ENCODE measurements at regions not wholly inside any gene's neighbourhood (a gene's known extent, or its start where the extent isn't known, plus 50 kb on each side); places are given as distances from the start of the nearest gene placed in this dataset.

- H3K27me3 ChIP-seq (ENCODE audit: control insufficient read depth in 3 of 3, insufficient read depth in 3 of 3, low read length in 3 of 3) = no peaks in the 10 kb centered on the region
- no peak overlapping the region for H3K27ac ChIP-seq (ENCODE audit: low read depth, low read length)
- no peaks in the 10 kb centered on the region for H3K36me3 ChIP-seq (ENCODE audit: control insufficient read depth in 3 of 3, insufficient read depth in 3 of 3, low read length in 3 of 3)
- no peak overlapping the region for H3K4me3 ChIP-seq (ENCODE audit: low read length in 3 of 3)
- no peaks in the 10 kb centered on the region for H3K9me3 ChIP-seq (ENCODE audit: control insufficient read depth in 3 of 3, low read length in 3 of 3)
- H3K4me1 ChIP-seq (ENCODE audit: control insufficient read depth in 3 of 3, insufficient read depth in 3 of 3, low read length in 3 of 3) = no peaks in the 10 kb centered on the region
- H3K9ac ChIP-seq (ENCODE audit: low read depth in 1 of 3, low read length in 3 of 3) = no peak overlapping the region
These were observed 125.6 kb upstream of the TSLP start for GRCh38 chr5:110945874-110946436.

GRCh38 chr5:110951373-110951791, 120.1 kb upstream of the TSLP start:
- H3K36me3 ChIP-seq (ENCODE audit: control insufficient read depth in 3 of 3, insufficient read depth in 3 of 3, low read length in 3 of 3) = no peaks in the 10 kb centered on the region
- no peaks in the 10 kb centered on the region for H3K9me3 ChIP-seq (ENCODE audit: control insufficient read depth in 3 of 3, low read length in 3 of 3)
- no peaks in the 10 kb centered on the region for H3K4me1 ChIP-seq (ENCODE audit: control insufficient read depth in 3 of 3, insufficient read depth in 3 of 3, low read length in 3 of 3)

GRCh38 chr5:110956280-110956912, 115.1 kb upstream of the TSLP start:
- H3K27ac ChIP-seq (ENCODE audit: low read depth, low read length) = no peak overlapping the region
- no peak overlapping the region for H3K9ac ChIP-seq (ENCODE audit: low read depth in 1 of 3, low read length in 3 of 3)
- H3K4me1 ChIP-seq (ENCODE audit: control insufficient read depth in 3 of 3, insufficient read depth in 3 of 3, low read length in 3 of 3) = no peaks in the 10 kb centered on the region
- no peaks in the 10 kb centered on the region for H3K9me3 ChIP-seq (ENCODE audit: control insufficient read depth in 3 of 3, low read length in 3 of 3)
- no peaks in the 10 kb centered on the region for H3K36me3 ChIP-seq (ENCODE audit: control insufficient read depth in 3 of 3, insufficient read depth in 3 of 3, low read length in 3 of 3)
- no peaks in the 10 kb centered on the region for H3K27me3 ChIP-seq (ENCODE audit: control insufficient read depth in 3 of 3, insufficient read depth in 3 of 3, low read length in 3 of 3)
- H3K4me3 ChIP-seq (ENCODE audit: low read length in 3 of 3) = no peak overlapping the region

More at GRCh38 chr5:110951373-110951791, 120.1 kb upstream of the TSLP start:
- Histone ChIP-seq H3K4me3 (ENCODE audit: low read length in 3 of 3) (no peak overlapping the region), H3K9ac (ENCODE audit: low read depth in 1 of 3, low read length in 3 of 3) (no peak overlapping the region), H3K27me3 (ENCODE audit: control insufficient read depth in 3 of 3, insufficient read depth in 3 of 3, low read length in 3 of 3) (no peaks in the 10 kb centered on the region), H3K27ac (ENCODE audit: low read depth, low read length) (no peak overlapping the region)

- Histone ChIP-seq H3K9ac (ENCODE audit: low read depth in 1 of 3, low read length in 3 of 3) (no peak overlapping the region), H3K9me3 (ENCODE audit: control insufficient read depth in 3 of 3, low read length in 3 of 3) (no peaks in the 10 kb centered on the region), H3K27me3 (ENCODE audit: control insufficient read depth in 3 of 3, insufficient read depth in 3 of 3, low read length in 3 of 3) (no peaks in the 10 kb centered on the region), H3K27ac (ENCODE audit: low read depth, low read length) (no peak overlapping the region), H3K36me3 (ENCODE audit: control insufficient read depth in 3 of 3, insufficient read depth in 3 of 3, low read length in 3 of 3) (no peaks in the 10 kb centered on the region), H3K4me3 (ENCODE audit: low read length in 3 of 3) (no peak overlapping the region), H3K4me1 (ENCODE audit: control insufficient read depth in 3 of 3, insufficient read depth in 3 of 3, low read length in 3 of 3) (no peaks in the 10 kb centered on the region)
These were observed 114.3 kb upstream of the TSLP start for GRCh38 chr5:110956913-110957813.

GRCh38 chr5:110957934-110958333, 113.6 kb upstream of the TSLP start:
- H3K9me3 ChIP-seq (ENCODE audit: control insufficient read depth in 3 of 3, low read length in 3 of 3) = no peaks in the 10 kb centered on the region
- no peaks in the 10 kb centered on the region for H3K36me3 ChIP-seq (ENCODE audit: control insufficient read depth in 3 of 3, insufficient read depth in 3 of 3, low read length in 3 of 3)
- no peak overlapping the region for H3K27ac ChIP-seq (ENCODE audit: low read depth, low read length)
- H3K4me1 ChIP-seq (ENCODE audit: control insufficient read depth in 3 of 3, insufficient read depth in 3 of 3, low read length in 3 of 3) = no peaks in the 10 kb centered on the region
- H3K27me3 ChIP-seq (ENCODE audit: control insufficient read depth in 3 of 3, insufficient read depth in 3 of 3, low read length in 3 of 3) = no peaks in the 10 kb centered on the region
- no peak overlapping the region for H3K9ac ChIP-seq (ENCODE audit: low read depth in 1 of 3, low read length in 3 of 3)
- no peak overlapping the region for H3K4me3 ChIP-seq (ENCODE audit: low read length in 3 of 3)

GRCh38 chr5:110963495-110963894, 108.0 kb upstream of the TSLP start:
- Histone ChIP-seq H3K4me1 (ENCODE audit: control insufficient read depth in 3 of 3, insufficient read depth in 3 of 3, low read length in 3 of 3) (no peaks in the 10 kb centered on the region), H3K36me3 (ENCODE audit: control insufficient read depth in 3 of 3, insufficient read depth in 3 of 3, low read length in 3 of 3) (no peaks in the 10 kb centered on the region), H3K27me3 (ENCODE audit: control insufficient read depth in 3 of 3, insufficient read depth in 3 of 3, low read length in 3 of 3) (no peaks in the 10 kb centered on the region), H3K9me3 (ENCODE audit: control insufficient read depth in 3 of 3, low read length in 3 of 3) (no peaks in the 10 kb centered on the region), H3K9ac (ENCODE audit: low read depth in 1 of 3, low read length in 3 of 3) (no peak overlapping the region), H3K27ac (ENCODE audit: low read depth, low read length) (no peak overlapping the region), H3K4me3 (ENCODE audit: low read length in 3 of 3) (no peak overlapping the region)

- Histone ChIP-seq H3K27ac (ENCODE audit: low read depth, low read length) (no peak overlapping the region), H3K4me3 (ENCODE audit: low read length in 3 of 3) (no peak overlapping the region), H3K27me3 (ENCODE audit: control insufficient read depth in 3 of 3, insufficient read depth in 3 of 3, low read length in 3 of 3) (no peaks in the 10 kb centered on the region), H3K9me3 (ENCODE audit: control insufficient read depth in 3 of 3, low read length in 3 of 3) (no peaks in the 10 kb centered on the region), H3K36me3 (ENCODE audit: control insufficient read depth in 3 of 3, insufficient read depth in 3 of 3, low read length in 3 of 3) (no peaks in the 10 kb centered on the region), H3K9ac (ENCODE audit: low read depth in 1 of 3, low read length in 3 of 3) (no peak overlapping the region), H3K4me1 (ENCODE audit: control insufficient read depth in 3 of 3, insufficient read depth in 3 of 3, low read length in 3 of 3) (no peaks in the 10 kb centered on the region)
These were observed 105.5 kb upstream of the TSLP start for GRCh38 chr5:110965773-110966581.

GRCh38 chr5:110968246-110969005, 103.1 kb upstream of the TSLP start:
- Histone ChIP-seq H3K27me3 (ENCODE audit: control insufficient read depth in 3 of 3, insufficient read depth in 3 of 3, low read length in 3 of 3) (no peaks in the 10 kb centered on the region), H3K9ac (ENCODE audit: low read depth in 1 of 3, low read length in 3 of 3) (no peak overlapping the region), H3K27ac (ENCODE audit: low read depth, low read length) (no peak overlapping the region), H3K4me1 (ENCODE audit: control insufficient read depth in 3 of 3, insufficient read depth in 3 of 3, low read length in 3 of 3) (no peaks in the 10 kb centered on the region), H3K4me3 (ENCODE audit: low read length in 3 of 3) (no peak overlapping the region), H3K9me3 (ENCODE audit: control insufficient read depth in 3 of 3, low read length in 3 of 3) (no peaks in the 10 kb centered on the region), H3K36me3 (ENCODE audit: control insufficient read depth in 3 of 3, insufficient read depth in 3 of 3, low read length in 3 of 3) (no peaks in the 10 kb centered on the region)

GRCh38 chr5:110969502-110969901, 102.0 kb upstream of the TSLP start:
- no peaks in the 10 kb centered on the region for H3K4me1 ChIP-seq (ENCODE audit: control insufficient read depth in 3 of 3, insufficient read depth in 3 of 3, low read length in 3 of 3)
- H3K4me3 ChIP-seq (ENCODE audit: low read length in 3 of 3) = no peak overlapping the region
- H3K9ac ChIP-seq (ENCODE audit: low read depth in 1 of 3, low read length in 3 of 3) = no peak overlapping the region
- H3K9me3 ChIP-seq (ENCODE audit: control insufficient read depth in 3 of 3, low read length in 3 of 3) = no peaks in the 10 kb centered on the region
- H3K27ac ChIP-seq (ENCODE audit: low read depth, low read length) = no peak overlapping the region
- H3K36me3 ChIP-seq (ENCODE audit: control insufficient read depth in 3 of 3, insufficient read depth in 3 of 3, low read length in 3 of 3) = no peaks in the 10 kb centered on the region
- H3K27me3 ChIP-seq (ENCODE audit: control insufficient read depth in 3 of 3, insufficient read depth in 3 of 3, low read length in 3 of 3) = no peaks in the 10 kb centered on the region
